Esophagus squamous epithelium (tissue), 4 donors: ENCODE measurements at regions not wholly inside any gene's neighbourhood (a gene's known extent, or its start where the extent isn't known, plus 50 kb on each side); places are given as distances from the start of the nearest gene placed in this dataset.

ENCODE experiments used
- CTCF ChIP-seq, 6 experiments: fragments of 450-650 bp in 4 of 6; fragments of 200-600 bp in 2 of 6; sonication (generic) in 2 of 6; IDR thresholded peaks; one replicate each; pipeline ENCODE4 v1.5.1; 2016 to 2019; ENCODE audit warnings: antibody characterized with exemption in 6 of 6, mild to moderate bottlenecking in 4 of 6, moderate library complexity in 4 of 6
- POLR2A ChIP-seq, 4 donors: fragments of 450-650 bp; IDR thresholded peaks; one replicate each; pipeline ENCODE4 v1.6.1; 2017; ENCODE audit warnings: antibody characterized with exemption in 4 of 4, mild to moderate bottlenecking in 4 of 4, moderate library complexity in 3 of 4

GRCh38 chr17:70797166-70797565, 627.8 kb downstream of the KCNJ2 start:
- TF ChIP-seq CTCF (IDR thresholded peaks at IDR 0.05) (no peak), POLR2A (IDR thresholded peaks at IDR 0.05) (no peak)
